ENCODE measurements at regions not wholly inside any gene's neighbourhood (a gene's known extent, or its start where the extent isn't known, plus 50 kb on each side); places are given as distances from the start of the nearest gene placed in this dataset.
"Not testable (repeated sequence)": the region's sequence is repeated elsewhere in the genome, so short reads cannot be mapped to it uniquely, and the experiment has no call there.

GRCh38 chr4:36609661-36610060 lies 328.2 kb downstream of the DTHD1 start:
- ATAC-seq = no peak

- no peak for ATAC-seq
Measured at GRCh38 chr4:36610628-36611027, 329.2 kb downstream of the DTHD1 start.

- ATAC-seq = not testable (repeated sequence)
Measured at GRCh38 chr4:36613142-36613541, 331.7 kb downstream of the DTHD1 start.

- ATAC-seq = no peak
Measured at GRCh38 chr4:36614011-36614410, 332.6 kb downstream of the DTHD1 start.

GRCh38 chr4:36618102-36618501 lies 336.7 kb downstream of the DTHD1 start:
- ATAC-seq = no peak

GRCh38 chr4:36624030-36624429 lies 342.6 kb downstream of the DTHD1 start:
- no peak for ATAC-seq

- no peak for ATAC-seq
Measured at GRCh38 chr4:36638273-36638811, 356.9 kb downstream of the DTHD1 start.

- ATAC-seq = no peak
Measured at GRCh38 chr4:36640876-36641275, 359.5 kb downstream of the DTHD1 start.

GRCh38 chr4:36651253-36651652 lies 369.8 kb downstream of the DTHD1 start:
- ATAC-seq = peak; percentile 65 to 67

- no peak for ATAC-seq
Measured at GRCh38 chr4:36652857-36653256, 371.4 kb downstream of the DTHD1 start.

GRCh38 chr4:36665985-36666527 lies 384.6 kb downstream of the DTHD1 start:
- no peak for ATAC-seq

GRCh38 chr4:36675436-36675835 lies 394.0 kb downstream of the DTHD1 start:
- no peak for ATAC-seq

- ATAC-seq = no peak
Measured at GRCh38 chr4:36676139-36677050, 395.0 kb downstream of the DTHD1 start.

- ATAC-seq = no peak
Measured at GRCh38 chr4:36677112-36677511, 395.7 kb downstream of the DTHD1 start.

GRCh38 chr4:36677874-36678273 lies 396.5 kb downstream of the DTHD1 start:
- ATAC-seq = no peak

GRCh38 chr4:36687681-36688080 lies 406.3 kb downstream of the DTHD1 start:
- ATAC-seq = no peak

GRCh38 chr4:36692586-36692985 lies 411.2 kb downstream of the DTHD1 start:
- ATAC-seq = no peak

- ATAC-seq = no peak
Measured at GRCh38 chr4:36702245-36702644, 420.8 kb downstream of the DTHD1 start.

GRCh38 chr4:36704289-36704688 lies 422.9 kb downstream of the DTHD1 start:
- no peak for ATAC-seq

GRCh38 chr4:36709991-36710390 lies 428.6 kb downstream of the DTHD1 start:
- ATAC-seq = no peak

GRCh38 chr4:36712013-36712412 lies 430.6 kb downstream of the DTHD1 start:
- ATAC-seq = no peak

- ATAC-seq = no peak
Measured at GRCh38 chr4:36716874-36717273, 435.5 kb downstream of the DTHD1 start.

GRCh38 chr4:36719425-36719824 lies 438.0 kb downstream of the DTHD1 start:
- ATAC-seq = no peak

- no peak for ATAC-seq
Measured at GRCh38 chr4:36722986-36723385, 441.6 kb downstream of the DTHD1 start.
